ENCODE measurements at regions not wholly inside any gene's neighbourhood (a gene's known extent, or its start where the extent isn't known, plus 50 kb on each side); places are given as distances from the start of the nearest gene placed in this dataset.
"Not testable (repeated sequence)": the region's sequence is repeated elsewhere in the genome, so short reads cannot be mapped to it uniquely, and the experiment has no call there.

DNA sequence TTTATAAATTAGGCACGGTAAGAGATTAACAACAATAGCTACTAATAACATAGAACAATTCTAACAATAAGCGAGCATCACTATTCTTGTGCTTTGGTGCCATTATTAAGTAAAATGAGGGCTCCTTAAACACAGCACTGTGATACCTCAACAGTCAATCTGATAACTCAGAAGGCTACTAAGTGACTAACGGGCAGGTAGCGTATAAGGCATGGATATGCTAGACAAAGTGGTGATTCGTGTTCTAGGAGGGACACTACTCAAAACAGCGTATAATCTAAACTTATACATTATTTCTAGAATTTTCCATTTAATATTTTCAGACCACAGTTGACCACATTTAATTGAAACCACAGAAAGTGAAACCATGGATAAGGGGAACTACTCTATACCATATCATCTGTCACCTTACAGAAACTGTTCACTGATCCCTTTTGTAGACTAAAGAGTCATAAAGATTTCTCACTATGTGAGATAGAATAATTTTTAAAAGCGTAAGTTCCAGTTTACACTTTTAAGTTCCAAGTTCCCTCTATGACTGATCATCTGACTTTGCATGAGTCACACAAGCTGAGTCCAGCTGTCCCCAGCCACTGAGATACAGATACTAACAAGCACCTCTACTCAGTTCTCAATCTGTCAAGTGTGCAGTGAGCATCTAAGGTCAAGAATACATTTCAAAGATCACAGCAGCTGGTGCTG lies 181.9 kb downstream of the SPATA31A6 start:
- not testable (repeated sequence) for TF ChIP-seq CTCF (conservative IDR thresholded peaks at IDR 0.05; ENCODE audit: low read length); EZH2phosphoT487 (IDR thresholded peaks at IDR 0.05; ENCODE audit: borderline replicate concordance, low read depth, low read length)

Measured in OCI-LY7 (cell line).